NCI-H2227 treated with DMSO at 0.1 percent for 48 hours (cell line): ENCODE measurements at regions not wholly inside any gene's neighbourhood (a gene's known extent, or its start where the extent isn't known, plus 50 kb on each side); places are given as distances from the start of the nearest gene placed in this dataset.
"Not testable (repeated sequence)": the region's sequence is repeated elsewhere in the genome, so short reads cannot be mapped to it uniquely, and the experiment has no call there.

Experiments
- DNase-seq: peaks from one replicate; lab custom pipeline; 2025; lab: John Stamatoyannopoulos, UW

DNA sequence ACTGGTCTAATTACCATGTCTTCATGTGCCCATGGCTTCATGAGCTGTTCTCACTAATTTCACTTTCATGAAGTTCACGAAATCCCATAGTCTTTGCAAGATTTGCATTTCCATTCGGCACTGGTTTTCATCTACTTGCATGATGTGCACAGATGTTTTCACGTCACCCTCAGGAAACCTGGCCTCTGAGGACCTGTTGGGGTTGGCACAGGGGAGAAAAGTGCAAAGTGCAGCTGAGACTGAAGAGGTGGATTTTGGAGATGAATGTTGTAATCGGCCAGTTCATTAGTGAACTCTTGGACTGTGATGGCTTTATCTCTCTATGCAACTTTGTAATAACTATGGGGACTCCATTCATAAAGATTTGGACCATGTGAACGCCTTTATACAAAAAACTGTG, 80.2 kb upstream of the SULF2 start:
- DNase-seq, result no peak

DNA sequence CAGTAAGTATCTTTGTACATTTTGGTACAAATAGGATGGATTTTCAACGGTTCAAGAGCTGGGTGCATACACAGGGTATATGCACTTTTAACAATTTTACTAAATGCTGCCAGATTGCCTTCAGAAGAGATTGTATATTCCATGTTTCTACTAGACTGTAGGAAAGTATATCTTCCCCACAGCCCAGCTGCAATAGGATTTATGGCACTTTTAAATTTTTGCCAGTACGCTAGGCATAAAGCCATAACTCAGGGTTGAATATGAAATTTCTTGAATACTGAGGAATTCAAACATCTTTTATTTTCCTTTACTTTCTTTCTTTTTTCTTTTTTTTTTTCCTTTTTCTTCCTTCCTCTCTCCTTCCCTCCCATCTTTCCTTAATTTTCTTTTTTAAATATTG, 78.7 kb upstream of the SULF2 start:
- no peak for DNase-seq

DNA sequence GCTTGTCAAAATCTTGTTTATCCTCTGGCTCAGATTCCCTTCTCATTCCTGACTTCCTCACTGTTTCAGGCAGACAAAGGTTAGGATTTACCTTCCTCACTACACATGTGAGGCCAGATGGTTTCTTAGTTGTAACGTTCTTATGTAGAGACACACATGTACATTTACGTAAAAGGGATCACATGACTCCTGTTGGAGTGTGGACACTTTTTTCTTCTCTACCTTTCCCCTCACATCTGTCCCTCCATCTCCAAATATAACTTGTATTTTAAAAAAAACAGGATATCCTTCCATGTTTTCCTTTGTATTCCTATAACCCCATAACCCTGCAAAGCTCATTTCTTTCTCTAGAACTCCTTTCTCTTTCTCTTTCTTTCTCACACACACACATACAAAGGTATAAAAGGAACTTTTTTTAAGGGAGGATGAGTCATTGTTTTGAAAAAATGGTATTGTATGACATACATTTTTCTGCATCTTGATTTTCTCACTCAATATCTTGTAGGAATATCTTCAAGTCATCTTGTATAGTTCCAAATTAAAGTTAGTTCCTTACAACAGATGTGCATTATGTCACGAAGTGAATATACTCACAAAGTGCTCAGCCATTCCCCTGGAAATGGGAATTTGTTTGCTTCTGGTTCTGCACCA, 78.2 kb upstream of the SULF2 start:
- DNase-seq, result no peak

DNA sequence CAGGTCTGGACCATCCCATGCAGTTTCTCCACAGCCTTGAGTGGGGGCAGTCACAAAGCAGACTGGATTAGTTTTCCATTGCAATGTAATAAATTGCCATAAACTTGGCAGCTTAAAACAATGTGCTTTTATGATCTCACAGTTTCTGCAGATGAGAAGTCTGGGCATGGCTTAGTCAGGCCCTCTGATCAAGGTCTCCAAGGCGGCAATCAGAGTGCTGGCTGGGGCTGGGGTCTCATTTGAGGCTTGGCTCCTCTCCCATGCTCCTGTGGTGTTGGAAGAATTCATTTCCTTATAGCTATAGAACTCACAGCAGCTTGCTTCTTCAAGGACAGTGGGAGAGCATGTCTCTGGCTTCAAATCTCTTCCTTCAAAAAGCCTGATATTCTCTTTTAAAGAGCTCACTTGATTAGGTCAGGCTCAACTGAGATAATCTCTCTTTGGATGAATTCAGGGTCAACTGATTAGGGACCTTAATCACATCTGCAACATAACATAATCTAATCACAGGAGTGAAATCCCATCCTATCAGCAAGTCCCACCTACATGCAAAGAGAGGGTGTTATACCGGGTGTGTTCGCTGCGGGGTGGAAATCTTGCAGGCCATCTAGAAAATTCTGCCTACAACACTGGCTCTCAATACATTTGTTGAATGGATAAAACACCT, 77.4 kb upstream of the SULF2 start:
- no peak for DNase-seq

DNA sequence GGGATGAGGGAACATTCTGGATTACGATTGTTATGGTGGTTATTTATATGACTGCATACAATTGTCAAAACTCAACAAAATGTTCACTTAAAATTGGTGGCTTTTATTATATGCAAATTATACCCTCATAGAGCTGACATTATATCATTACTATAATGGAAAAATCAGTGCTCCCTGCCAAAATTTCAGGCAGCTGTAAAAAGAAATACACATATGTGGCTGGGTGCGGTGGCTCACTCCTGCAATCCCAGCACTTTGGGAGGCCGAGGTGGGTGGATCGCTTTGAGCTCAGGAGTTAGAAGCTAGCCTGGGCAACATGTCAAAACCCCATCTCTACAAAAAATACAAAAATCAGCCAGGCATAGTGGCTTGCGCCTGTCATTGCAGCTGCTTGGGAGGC, 75.8 kb upstream of the SULF2 start:
- DNase-seq, result no peak

DNA sequence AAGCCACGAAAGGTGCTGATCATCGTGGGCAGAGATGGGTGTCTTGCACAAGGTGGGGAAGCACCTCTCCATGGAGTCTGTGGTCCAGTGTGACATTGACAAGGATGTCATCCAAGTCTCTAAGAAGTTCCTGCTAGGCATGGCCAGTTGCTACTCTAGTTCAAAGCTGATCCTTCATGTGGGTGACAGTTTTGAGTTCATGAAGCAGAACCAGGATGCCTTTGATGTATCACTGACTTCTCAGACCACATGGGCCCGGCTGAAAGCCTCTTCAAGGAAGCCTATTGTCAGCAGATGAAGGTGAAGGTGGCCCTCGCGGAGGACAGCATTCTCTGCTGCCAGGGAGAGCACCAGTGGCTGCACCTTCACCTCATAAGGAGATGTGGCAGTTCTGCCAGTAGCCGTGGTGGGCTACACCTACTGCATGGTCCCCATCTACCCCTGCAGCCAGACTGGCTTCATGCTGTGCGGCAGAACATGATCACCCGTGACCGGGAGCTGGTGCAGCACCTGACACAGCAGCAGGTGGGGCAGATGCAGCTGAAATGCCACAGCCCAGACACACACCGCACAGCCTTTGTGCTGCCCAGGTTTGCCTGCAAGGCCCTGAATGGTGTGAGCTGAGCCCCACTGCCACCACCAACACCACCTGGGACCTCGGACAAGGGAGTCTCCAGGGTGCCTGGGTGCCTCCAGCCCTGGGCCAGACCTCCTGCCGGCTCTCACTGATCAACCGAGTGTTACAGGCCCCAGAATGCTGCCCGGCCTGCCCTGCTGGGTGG, 75.0 kb upstream of the SULF2 start:
- no peak for DNase-seq

DNA sequence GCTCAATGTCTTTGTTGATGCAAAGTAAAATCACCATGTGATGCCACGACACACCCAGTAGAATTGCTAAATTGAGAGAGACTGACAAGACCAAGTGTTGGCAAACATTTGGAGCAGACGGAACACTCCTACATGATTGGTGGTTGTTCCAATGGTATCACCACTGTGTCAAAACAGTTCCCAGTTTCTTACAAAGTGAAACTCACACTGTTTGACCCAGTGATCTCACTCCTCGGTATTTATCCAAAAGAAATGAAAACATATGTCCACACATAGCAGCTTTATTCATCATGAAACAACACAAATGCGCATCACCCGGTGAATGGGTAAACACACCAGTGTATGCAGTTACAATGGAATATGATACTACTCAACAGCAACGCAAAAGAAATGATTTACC, 74.0 kb upstream of the SULF2 start:
- DNase-seq, result no peak

DNA sequence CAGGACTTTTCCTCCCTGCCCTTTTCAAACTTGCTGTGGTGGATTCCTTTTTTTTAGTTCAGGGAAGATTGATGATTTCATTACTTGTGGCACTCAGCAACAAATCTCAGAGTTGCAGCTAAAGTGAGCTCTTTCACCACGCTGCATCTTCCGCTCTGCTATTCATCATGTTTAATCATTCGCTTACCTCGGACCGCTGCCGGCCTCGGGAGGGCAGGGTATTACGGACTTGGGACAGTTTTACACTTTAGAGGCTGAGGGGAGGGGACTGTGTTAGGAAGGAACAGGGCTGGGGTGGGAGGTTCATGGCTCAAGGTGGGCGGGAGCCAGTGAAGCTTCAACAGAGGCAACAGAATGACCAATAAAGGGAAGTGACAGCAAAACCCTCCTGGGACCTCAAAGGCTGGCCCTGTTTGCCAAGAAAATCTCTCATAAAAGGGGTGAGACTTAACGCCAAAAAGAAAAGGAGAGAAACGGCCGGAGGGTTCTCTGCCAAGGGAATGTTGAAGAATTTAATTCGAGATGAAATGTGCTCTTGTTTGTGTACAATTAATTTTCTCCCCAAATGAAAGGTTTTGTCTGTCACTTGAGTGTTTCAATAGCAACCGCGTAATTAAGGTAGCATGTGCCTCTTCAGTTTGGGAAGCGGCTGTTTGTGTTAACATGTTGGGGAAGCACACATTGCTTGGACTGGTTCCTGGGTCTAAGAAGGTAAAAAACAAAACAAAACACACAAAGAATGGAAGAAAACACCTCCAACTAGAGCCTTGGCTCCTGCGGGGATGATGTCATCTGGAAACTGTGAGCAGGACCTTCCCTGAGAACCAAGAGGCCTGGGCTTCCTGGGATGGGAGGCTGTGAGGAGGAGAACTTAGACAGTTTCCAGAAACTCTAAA, 72.5 kb upstream of the SULF2 start:
- no peak for DNase-seq

DNA sequence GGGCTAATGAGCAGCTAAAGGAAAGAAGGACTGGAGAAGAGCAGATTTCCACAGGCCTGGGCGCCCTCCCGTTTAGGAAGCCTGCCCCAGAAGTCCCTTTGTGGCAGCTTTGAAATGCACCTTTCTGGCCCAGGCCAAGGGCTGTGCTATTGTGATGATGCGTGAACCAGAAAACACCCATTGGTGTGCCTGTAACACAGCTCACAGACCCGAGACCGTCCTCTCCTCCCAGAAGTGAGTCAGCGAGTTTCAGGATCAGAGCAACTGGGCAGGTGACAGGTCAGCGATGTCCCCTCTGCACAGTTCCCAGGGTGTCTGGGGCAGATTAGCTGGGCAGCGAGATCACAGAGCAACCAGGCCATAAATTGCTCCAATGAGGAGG, 71.9 kb upstream of the SULF2 start:
- no peak for DNase-seq

DNA sequence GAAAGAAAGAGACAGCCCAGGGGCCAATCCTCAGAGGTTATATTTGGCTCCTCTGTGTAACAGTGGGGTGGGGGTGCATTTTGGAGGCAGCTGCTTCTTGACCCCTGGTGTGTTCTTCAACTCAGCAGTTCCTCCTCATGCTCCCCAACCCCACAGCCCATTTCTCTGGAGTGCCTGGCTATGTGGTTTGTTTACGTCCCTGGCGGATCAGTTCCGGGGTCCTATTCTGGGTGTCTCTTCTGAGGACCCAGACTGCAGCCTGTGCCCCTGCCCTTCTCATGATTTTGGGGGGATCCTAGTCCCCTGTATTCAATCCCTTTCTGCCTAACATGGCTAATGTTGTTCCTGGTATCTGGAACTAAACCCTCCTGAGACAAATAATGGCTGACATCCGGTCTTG, 70.5 kb upstream of the SULF2 start:
- no peak for DNase-seq

DNA sequence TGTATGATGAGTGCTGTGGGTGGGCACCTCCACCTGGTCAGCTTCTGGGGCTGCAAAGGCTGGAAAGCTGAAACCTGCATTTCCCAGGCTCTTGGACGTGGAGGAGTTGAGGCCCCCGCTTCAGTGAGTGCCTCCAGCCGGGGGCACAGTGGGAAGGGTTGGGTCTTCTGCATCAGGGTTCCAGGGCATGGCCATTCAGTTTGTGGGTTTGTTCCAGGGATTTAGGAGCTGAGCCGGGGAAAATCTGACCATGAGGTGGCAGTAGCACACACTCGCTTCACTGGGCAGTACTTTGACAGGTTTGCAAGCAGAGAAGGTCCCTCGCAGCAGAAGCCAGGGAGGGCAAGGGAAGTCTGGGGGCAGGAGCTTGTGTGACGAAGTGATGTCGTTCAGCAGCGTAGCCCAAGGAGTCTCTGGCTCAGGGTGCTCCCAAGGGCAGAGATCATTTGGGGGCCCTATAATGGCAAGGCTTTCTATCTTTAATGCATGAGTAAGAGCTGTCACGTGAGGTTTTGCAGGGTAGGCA, 69.5 kb upstream of the SULF2 start:
- no peak for DNase-seq

DNA sequence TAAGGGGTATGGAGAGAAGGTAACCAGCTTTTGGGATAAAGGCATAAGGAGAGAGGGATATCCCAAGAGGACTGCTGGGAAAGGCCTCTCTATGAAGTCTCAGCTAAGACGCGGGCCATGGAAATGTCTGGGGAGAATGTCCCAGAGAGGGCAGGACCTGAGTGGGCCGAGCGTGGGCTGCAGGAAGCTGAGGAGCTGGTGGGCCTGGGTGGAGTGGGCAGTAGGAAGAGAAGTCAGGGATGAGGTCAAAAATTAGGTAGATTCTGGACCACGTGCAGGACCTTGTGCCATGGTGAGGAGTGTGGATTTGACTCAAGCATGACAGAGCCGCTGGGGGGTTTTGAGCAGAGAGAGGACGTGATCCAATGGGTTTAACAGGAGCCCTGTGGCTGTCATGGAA, 66.5 kb upstream of the SULF2 start:
- no peak for DNase-seq

DNA sequence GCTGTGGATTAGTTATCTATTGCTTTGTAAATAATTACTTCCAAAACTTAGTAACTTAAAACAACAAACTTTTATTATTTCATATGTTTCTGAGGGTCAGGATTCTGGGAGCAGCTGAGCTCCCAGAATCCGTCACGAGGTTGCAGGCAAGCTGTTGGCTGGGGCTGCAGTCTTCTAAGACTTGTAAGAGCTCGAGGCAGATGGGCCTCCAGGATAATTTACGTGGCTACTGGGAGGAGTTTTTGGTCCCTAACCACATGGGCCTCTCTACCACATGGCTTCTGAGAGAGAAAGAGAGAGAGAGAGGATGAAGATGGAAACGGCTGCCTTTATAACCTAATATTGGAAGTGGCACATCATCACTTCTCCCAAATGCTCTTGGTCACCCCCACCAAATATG, 64.9 kb upstream of the SULF2 start:
- DNase-seq, result no peak

DNA sequence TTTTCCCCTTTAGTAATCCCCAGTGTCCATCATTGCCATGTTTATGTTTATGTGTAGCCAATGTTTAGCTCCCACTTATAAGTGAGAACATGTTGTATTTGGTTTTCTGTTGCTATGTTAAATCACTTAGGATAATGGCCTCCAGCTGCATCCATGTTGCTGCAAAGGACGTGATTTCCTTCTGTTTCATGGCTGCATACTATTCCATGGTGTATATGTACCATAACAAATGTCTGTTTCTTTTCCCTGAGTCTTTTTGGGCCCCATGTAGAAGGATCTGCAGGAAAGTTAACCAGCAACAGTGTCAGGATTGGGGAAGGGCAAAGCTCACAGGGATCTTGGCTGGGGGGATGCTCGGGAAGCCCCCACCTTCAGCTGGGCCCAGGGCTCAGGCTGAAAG, 64.3 kb upstream of the SULF2 start:
- DNase-seq, result no peak

DNA sequence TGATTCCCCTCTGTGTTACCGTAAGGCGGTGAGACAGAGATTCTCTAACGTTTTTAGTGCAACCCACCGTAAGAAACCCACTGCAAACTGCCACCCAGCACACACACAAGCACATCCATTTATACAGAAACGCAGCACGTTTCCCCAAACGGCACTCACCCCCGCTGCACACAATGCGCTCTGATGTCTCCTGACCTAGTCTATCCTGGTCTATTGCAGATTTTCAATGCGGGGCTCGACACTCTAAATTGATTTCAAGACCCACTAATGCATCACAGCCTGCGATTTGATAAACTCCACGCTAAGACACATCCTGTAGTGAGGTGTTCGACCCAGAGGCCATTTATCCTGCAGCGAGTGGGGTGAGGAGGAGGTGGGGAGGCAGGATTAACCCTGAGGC, 63.7 kb upstream of the SULF2 start:
- no peak for DNase-seq

DNA sequence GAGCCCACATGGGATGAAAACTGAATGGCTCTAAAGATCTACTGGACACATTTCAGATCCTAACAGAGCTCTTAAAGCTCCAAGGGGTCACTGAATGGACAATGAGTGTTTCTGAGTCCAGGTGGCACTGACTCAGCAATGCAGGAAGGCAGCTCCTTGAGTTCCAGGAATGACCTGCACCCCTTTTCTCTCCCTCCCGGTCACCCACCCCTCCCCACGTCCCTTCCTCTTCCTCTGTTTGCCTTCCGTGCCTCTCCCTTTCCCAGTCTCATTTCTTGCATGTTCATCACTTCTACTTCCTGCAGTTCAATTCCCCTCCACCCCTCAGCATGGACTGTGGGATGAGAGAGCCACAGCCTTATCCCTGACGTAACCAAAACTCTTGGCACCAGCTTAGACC, 63.3 kb upstream of the SULF2 start:
- DNase-seq, result not testable (repeated sequence)

DNA sequence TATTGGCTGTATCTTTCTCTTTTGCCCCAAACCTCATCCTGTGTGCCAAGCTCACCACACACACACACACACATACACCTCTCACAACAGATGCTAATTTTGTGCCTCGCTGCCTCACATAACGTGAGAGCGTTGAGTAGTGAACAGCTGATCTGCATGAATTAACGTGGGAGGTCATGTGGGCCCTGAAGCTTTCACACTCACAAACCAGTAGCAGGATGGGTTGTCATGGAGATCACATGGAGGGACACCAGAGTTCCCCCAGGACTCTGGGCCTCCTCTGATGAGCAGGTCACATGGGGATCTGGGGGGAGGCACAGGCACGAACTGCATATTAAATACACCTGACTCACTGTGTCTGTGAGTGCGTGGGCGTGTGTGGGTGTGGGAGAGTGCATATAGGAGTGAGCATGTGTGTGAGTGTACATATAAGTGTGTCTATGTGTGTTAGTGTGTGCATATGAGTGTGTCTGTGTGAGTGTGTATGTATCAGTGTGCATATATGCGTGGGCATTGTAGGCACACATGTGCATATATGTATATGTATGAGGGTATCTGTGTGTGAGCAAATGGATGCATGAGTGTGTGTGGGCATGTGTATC, 62.7 kb upstream of the SULF2 start:
- DNase-seq, result no peak

DNA sequence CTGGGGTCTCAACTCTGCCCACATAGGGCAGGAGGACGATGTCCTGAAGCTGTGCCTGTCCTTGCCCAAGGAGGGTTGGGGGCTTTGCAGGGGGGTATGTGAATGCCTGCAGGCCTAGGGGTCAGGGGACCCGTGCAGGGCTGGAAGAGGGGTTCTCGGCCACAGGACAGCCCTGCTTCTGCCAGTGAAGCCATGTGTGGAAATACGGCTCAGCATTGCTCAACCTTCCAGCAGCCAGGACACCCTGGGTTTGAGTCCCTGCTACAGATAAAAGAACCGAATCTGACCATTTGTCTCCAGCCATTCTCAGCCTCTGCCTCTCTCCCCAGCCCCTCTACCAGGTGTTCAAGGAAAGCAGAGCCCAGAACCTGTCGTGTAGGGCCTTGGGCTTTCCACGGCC, 61.9 kb upstream of the SULF2 start:
- not testable (repeated sequence) for DNase-seq

DNA sequence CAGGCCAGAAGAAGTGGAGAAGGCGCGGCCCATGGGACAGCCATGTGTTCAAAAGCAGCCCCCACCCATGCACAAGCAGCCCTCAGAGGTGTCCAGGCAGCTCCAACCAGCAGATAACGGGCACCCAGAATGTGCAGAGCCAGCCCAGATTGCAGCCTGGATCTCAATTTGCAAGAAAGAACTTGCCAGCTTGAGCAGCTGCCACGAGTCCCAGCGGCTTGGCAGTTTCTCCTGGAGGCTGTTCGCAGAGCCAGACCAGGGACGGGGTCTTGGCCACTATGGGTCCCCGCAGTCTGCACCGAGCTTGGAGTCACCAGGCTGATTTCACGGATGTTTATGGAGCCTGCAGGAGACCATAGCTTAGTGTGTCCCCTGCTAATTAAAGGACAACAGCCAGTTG, 61.4 kb upstream of the SULF2 start:
- DNase-seq, result not testable (repeated sequence)

DNA sequence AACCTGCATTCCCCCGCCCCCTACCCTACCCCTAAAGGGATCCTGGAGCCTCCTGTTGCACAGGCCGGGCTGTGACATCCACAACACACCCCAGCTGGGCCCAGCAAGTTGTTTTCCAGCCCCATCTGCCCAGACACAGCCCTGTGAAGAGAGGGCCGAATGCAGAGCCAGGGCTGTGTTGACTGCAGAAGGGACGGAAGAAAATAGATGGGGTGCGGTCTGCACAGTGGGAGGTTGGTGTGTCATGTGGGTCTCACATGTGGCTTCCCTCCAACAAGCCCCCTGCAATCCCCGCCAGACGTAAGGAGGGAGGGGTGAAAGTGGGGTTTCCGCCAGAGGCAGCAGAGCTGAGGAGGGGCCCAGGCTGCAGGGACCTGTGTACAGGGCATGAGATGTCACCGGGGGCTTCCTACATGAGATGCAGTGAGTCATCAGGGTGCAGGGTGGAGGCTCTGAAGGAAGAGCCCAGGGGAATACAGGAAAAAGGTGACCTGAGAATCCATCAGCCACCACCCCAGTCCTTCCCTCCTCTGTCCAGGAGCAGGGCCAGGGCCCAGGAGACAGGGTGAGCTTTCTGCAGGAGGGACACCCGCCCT, 60.2 kb upstream of the SULF2 start:
- DNase-seq, result not testable (repeated sequence)

DNA sequence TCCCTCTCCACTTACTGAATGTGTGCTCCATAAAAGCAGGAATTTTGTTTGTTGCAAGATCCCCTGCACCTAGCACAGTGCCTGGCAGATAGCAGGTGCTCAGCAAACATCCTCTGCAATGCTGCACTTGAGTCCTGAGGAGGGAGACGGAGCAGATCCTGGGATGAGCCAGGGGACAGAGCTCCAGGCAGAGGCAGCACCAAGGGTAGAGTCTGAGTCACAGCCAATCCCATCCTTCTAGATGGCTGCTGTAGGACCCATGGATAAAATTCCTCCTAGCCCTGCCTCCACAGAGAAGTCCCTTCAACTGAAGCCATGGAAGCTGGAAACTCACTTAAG, 59.3 kb upstream of the SULF2 start:
- not testable (repeated sequence) for DNase-seq
